B cell (primary cell): ENCODE measurements at regions not wholly inside any gene's neighbourhood (a gene's known extent, or its start where the extent isn't known, plus 50 kb on each side); places are given as distances from the start of the nearest gene placed in this dataset.

ENCODE experiments used
- ATAC-seq: fragments of 200-7000 bp; cut with Tn5 transposase; one replicate; pipeline ENCODE4 v1.10.0; 2021; ENCODE audit warnings: low read depth, mild to moderate bottlenecking, moderate number of reproducible peaks, moderate library complexity
- CTCF ChIA-PET: fragments of 350-600 bp; sonication (Branson Sonifier 250); formaldehyde crosslinking; loops from one replicate; lab custom pipeline; 2021; ENCODE audit warnings: antibody characterized with exemption, inconsistent platforms; lab: Charles Lee
- POLR2A ChIA-PET: fragments of 350-600 bp; sonication (Branson Sonifier 250); formaldehyde crosslinking; loops from one replicate; lab custom pipeline; 2021; ENCODE audit warnings: antibody characterized with exemption; lab: Charles Lee
- DNase-seq: peaks from one replicate; pipeline ENCODE4 v3.0.0; 2013
- H2AFZ ChIP-seq: 2 replicates; pipeline ENCODE4 v1.6.1; 2012; ENCODE audit warnings: mild to moderate bottlenecking, low read depth, low read length; ENCODE audit not compliant: insufficient read depth, poor library complexity, severe bottlenecking
- H3K27ac ChIP-seq, 2 donors: 1 replicate in 1 of 2; 2 replicates in 1 of 2; pipeline ENCODE4 v1.5.1; 2012 to 2013; ENCODE audit warnings: low read length in 2 of 2, mild to moderate bottlenecking in 2 of 2, moderate library complexity in 1 of 2
- H3K27me3 ChIP-seq, 4 experiments: fragments of 200-600 bp in 1 of 4; sonication (generic) in 1 of 4; replicated peaks in 1 of 4; 1 replicate in 2 of 4; 2 replicates in 2 of 4; pipeline versions ENCODE4 v1.6.1 to v1.7.0; 2013 to 2016; ENCODE audit warnings: low read length in 3 of 4, mild to moderate bottlenecking in 2 of 4, mixed read lengths in 1 of 4, moderate library complexity in 1 of 4; ENCODE audit not compliant: insufficient read depth in 4 of 4, control insufficient read depth in 3 of 4; ENCODE audit errors: control extremely low read depth in 1 of 4
- H3K36me3 ChIP-seq, 2 experiments: replicated peaks in 1 of 2; 1 replicate in 1 of 2; 2 replicates in 1 of 2; pipeline versions ENCODE4 v1.6.1 to v1.7.1; 2013; ENCODE audit warnings: low read length in 1 of 2; ENCODE audit not compliant: insufficient read depth in 2 of 2, control insufficient read depth in 1 of 2; ENCODE audit errors: control extremely low read depth in 1 of 2, extremely low read depth in 1 of 2
- H3K4me1 ChIP-seq, 2 donors: fragments of 200-600 bp in 1 of 2; sonication (generic) in 1 of 2; 1 replicate in 1 of 2; 2 replicates in 1 of 2; pipeline versions ENCODE4 v1.5.1 to v1.6.1; 2013 to 2017; ENCODE audit warnings: low read length in 2 of 2; ENCODE audit not compliant: control insufficient read depth in 2 of 2, insufficient read depth in 2 of 2
- H3K4me2 ChIP-seq: replicated peaks from 2 replicates; pipeline ENCODE3; 2012; ENCODE audit warnings: mild to moderate bottlenecking, low read depth, low read length; ENCODE audit not compliant: poor library complexity, severe bottlenecking
- H3K4me3 ChIP-seq, 5 experiments: fragments of 200-600 bp in 1 of 5; sonication (generic) in 1 of 5; 1 replicate in 3 of 5; 2 replicates in 2 of 5; pipeline versions ENCODE4 v1.5.1 to v1.7.0; 2011 to 2016; ENCODE audit warnings: low read length in 4 of 5, mild to moderate bottlenecking in 4 of 5, low read depth in 2 of 5, control low read depth in 1 of 5, moderate library complexity in 1 of 5; ENCODE audit not compliant: insufficient read depth in 1 of 5; ENCODE audit errors: control extremely low read depth in 1 of 5, extremely low read depth in 1 of 5
- H3K79me2 ChIP-seq: fragments of 200-600 bp; sonication (generic); one replicate; pipeline ENCODE4 v1.6.0; 2016; ENCODE audit warnings: low read length; ENCODE audit not compliant: control insufficient read depth, insufficient read depth
- H3K9ac ChIP-seq: fragments of 200-600 bp; sonication (generic); 2 replicates; pipeline ENCODE4 v1.6.1; 2017; ENCODE audit warnings: mild to moderate bottlenecking, low read length, moderate library complexity
- H3K9me3 ChIP-seq, 3 donors: one replicate each; pipeline versions ENCODE4 v1.6.1 to v1.7.1; 2013; ENCODE audit warnings: low read length in 2 of 3; ENCODE audit not compliant: control insufficient read depth in 2 of 3, insufficient read depth in 1 of 3; ENCODE audit errors: control extremely low read depth in 1 of 3
- H4K20me1 ChIP-seq: 2 replicates; pipeline ENCODE4 v1.6.0; 2012; ENCODE audit warnings: mild to moderate bottlenecking, low read length; ENCODE audit not compliant: insufficient read depth, control insufficient read depth, poor library complexity, severe bottlenecking
- H3K27ac Mint-ChIP-seq: one replicate; pipeline ENCODE4 v1.8.0; 2021; ENCODE audit warnings: mixed read lengths
- H3K27me3 Mint-ChIP-seq: one replicate; pipeline ENCODE4 v1.8.0; 2021; ENCODE audit warnings: mixed read lengths
- H3K4me1 Mint-ChIP-seq: one replicate; pipeline ENCODE4 v1.8.0; 2021; ENCODE audit warnings: mixed read lengths
- H3K4me3 Mint-ChIP-seq: one replicate; pipeline ENCODE4 v1.8.0; 2021; ENCODE audit warnings: mixed read lengths
- H3K9me3 Mint-ChIP-seq: one replicate; pipeline ENCODE4 v1.8.0; 2022; ENCODE audit warnings: mixed read lengths; ENCODE audit not compliant: insufficient read depth
- EZH2 ChIP-seq: IDR thresholded peaks from 2 replicates; pipeline ENCODE4 v1.6.1; 2012; ENCODE audit warnings: borderline replicate concordance, low read depth, mild to moderate bottlenecking, moderate library complexity, low read length; ENCODE audit not compliant: insufficient read depth, poor library complexity, severe bottlenecking
- WGBS: methylation state at CpG from one replicate; pipeline ENCODE4 v1.1.5; 2013; ENCODE audit warnings: missing lambda C conversion rate; ENCODE audit not compliant: insufficient coverage; 5-methylcytosine and 5-hydroxymethylcytosine counted together
- intact Hi-C: fragments of 100-400 bp; cut with micrococcal nuclease; formaldehyde crosslinking; loops from one replicate; pipeline ENCODE4 v1.10.0; 2022
- TF ChIP-seq, protein P1 (sequence below): fragments of 200-600 bp; IDR thresholded peaks from one replicate; pipeline ENCODE4 v1.8.0; 2022; ENCODE audit warnings: antibody characterized with exemption, mild to moderate bottlenecking

DNA sequence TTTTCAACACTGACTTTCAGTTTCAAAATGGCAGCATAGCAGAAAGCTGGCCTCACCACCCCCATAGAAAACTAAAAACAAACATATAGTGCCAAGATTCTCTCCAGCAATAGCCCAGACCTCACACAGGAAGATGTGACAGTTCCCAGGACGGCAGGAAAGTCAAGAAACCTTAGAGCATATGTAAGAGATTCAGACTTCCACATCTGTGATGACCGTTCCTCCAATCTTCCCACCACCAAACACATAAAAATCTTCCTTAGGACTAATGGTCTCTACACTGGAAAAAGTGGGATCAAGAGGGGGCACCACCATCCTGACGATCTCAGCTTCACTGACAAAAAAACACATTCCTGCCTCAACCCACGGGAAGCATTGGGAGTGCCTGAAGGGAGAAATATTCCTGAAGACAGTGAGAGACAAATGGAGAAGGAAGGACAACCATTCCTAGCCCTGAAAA, 134.1 kb upstream of the CPXCR1 start:
- Histone ChIP-seq H3K36me3 (no peaks in the 10 kb centered on the region), H2AFZ (no peak overlapping the region), H3K9me3 (no peaks in the 10 kb centered on the region), H3K4me2 (no peak overlapping the region), H3K79me2 (no peaks in the 10 kb centered on the region), H4K20me1 (no peaks in the 10 kb centered on the region), H3K9ac (no peak overlapping the region), H3K27me3 (no peaks in the 10 kb centered on the region), H3K4me3 (no peak overlapping the region), H3K4me1 (no peaks in the 10 kb centered on the region), H3K27ac (no peak overlapping the region)
- Mint-ChIP-seq H3K9me3 (no peaks in the 10 kb centered on the region), H3K27ac (no peak overlapping the region), H3K4me3 (no peak overlapping the region), H3K27me3 (no peaks in the 10 kb centered on the region), H3K4me1 (no peaks in the 10 kb centered on the region)
- intact Hi-C loops: no loop called here
- TF ChIP-seq, protein P1, sequence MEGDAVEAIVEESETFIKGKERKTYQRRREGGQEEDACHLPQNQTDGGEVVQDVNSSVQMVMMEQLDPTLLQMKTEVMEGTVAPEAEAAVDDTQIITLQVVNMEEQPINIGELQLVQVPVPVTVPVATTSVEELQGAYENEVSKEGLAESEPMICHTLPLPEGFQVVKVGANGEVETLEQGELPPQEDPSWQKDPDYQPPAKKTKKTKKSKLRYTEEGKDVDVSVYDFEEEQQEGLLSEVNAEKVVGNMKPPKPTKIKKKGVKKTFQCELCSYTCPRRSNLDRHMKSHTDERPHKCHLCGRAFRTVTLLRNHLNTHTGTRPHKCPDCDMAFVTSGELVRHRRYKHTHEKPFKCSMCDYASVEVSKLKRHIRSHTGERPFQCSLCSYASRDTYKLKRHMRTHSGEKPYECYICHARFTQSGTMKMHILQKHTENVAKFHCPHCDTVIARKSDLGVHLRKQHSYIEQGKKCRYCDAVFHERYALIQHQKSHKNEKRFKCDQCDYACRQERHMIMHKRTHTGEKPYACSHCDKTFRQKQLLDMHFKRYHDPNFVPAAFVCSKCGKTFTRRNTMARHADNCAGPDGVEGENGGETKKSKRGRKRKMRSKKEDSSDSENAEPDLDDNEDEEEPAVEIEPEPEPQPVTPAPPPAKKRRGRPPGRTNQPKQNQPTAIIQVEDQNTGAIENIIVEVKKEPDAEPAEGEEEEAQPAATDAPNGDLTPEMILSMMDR: no peak
- no peak for TF ChIP-seq EZH2
- ChIA-PET POLR2A (no interaction called here), CTCF (no interaction called here)
- no CpG with 5 or more reads among the region's 4 CpGs for WGBS
- ATAC-seq (no peak), DNase-seq (no peak)

DNA sequence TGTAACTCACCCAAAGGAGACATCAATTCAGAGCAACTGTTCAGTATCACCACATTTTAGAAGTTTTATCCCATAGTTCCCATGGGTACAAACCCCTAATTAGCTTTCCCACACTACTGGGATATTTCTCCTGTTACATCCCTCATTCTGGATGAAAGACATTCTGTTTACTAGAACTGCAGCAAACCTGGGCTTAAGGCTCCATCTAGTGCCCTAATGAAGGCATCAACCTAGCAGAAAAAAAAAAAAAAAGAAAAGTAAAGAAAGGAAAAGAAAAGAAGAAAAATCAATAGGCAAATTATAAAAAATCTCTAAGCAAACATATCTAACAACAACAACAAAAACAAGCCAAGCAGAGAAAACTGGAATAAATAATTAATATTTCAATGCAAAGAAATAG, 133.7 kb upstream of the CPXCR1 start:
- no peaks in the 10 kb centered on the region for H3K79me2 ChIP-seq
- H3K4me3 ChIP-seq: no peak overlapping the region
- no peak for TF ChIP-seq EZH2
- TF ChIP-seq, protein P1: no peak
- no peaks in the 10 kb centered on the region for H4K20me1 ChIP-seq
- ChIA-PET CTCF (no interaction called here), POLR2A (no interaction called here)
- no peak for ATAC-seq
- no peaks in the 10 kb centered on the region for H3K36me3 ChIP-seq
- intact Hi-C loops: no loop called here
- no peak overlapping the region for H3K4me3 Mint-ChIP-seq
- H3K9me3 ChIP-seq: no peaks in the 10 kb centered on the region
- H3K9me3 Mint-ChIP-seq: no peaks in the 10 kb centered on the region
- no peak overlapping the region for H3K27ac ChIP-seq
- no peaks in the 10 kb centered on the region for H3K27me3 Mint-ChIP-seq
- H3K27me3 ChIP-seq: no peaks in the 10 kb centered on the region
- no peaks in the 10 kb centered on the region for H3K4me1 ChIP-seq
- no peak overlapping the region for H3K4me2 ChIP-seq
- no peak overlapping the region for H2AFZ ChIP-seq
- no peak for DNase-seq
- no peak overlapping the region for H3K9ac ChIP-seq
- H3K27ac Mint-ChIP-seq: no peak overlapping the region
- no peaks in the 10 kb centered on the region for H3K4me1 Mint-ChIP-seq
